PC-3 (cell line): ENCODE measurements at regions not wholly inside any gene's neighbourhood (a gene's known extent, or its start where the extent isn't known, plus 50 kb on each side); places are given as distances from the start of the nearest gene placed in this dataset.

ENCODE experiments used
- EZH2 ChIP-seq: fragments of 300-600 bp; sonication (generic); IDR thresholded peaks from one replicate; pipeline ENCODE4 v1.6.1; 2017; ENCODE audit warnings: antibody characterized with exemption, mild to moderate bottlenecking, low read length; ENCODE audit not compliant: unreplicated experiment
- TF ChIP-seq, protein P1 (sequence below): fragments of 300-600 bp; sonication (generic); conservative IDR thresholded peaks from 2 replicates; pipeline ENCODE4 v1.5.1; 2017; ENCODE audit warnings: antibody characterized with exemption, low read depth, mild to moderate bottlenecking, low read length

DNA sequence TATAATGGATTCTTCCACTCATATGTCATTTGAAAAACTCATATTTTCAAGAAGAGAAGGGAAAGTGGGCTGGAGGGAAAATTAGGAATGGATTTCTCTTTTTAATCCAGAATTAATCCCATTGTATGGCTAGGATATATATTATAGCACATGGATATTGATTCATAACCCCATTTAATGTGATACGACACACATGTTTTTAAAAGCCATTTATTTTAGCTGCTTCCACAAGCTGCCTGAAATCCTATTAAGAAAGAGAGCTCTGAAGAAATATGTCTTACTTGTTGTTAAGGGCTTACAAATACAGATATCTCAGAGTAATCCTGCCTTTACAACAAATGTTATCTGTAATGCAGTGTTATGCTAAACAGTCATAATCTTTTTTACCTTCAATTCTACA is 598.6 kb downstream of the AMY1C start:
- TF ChIP-seq, protein P1, sequence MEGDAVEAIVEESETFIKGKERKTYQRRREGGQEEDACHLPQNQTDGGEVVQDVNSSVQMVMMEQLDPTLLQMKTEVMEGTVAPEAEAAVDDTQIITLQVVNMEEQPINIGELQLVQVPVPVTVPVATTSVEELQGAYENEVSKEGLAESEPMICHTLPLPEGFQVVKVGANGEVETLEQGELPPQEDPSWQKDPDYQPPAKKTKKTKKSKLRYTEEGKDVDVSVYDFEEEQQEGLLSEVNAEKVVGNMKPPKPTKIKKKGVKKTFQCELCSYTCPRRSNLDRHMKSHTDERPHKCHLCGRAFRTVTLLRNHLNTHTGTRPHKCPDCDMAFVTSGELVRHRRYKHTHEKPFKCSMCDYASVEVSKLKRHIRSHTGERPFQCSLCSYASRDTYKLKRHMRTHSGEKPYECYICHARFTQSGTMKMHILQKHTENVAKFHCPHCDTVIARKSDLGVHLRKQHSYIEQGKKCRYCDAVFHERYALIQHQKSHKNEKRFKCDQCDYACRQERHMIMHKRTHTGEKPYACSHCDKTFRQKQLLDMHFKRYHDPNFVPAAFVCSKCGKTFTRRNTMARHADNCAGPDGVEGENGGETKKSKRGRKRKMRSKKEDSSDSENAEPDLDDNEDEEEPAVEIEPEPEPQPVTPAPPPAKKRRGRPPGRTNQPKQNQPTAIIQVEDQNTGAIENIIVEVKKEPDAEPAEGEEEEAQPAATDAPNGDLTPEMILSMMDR, result no peak
- no peak for TF ChIP-seq EZH2
